Right atrium auricular region (tissue), 2 donors: ENCODE measurements at regions not wholly inside any gene's neighbourhood (a gene's known extent, or its start where the extent isn't known, plus 50 kb on each side); places are given as distances from the start of the nearest gene placed in this dataset.

ENCODE experiments used
- DNase-seq: peaks from one replicate; pipeline ENCODE4 v3.0.0-alpha.2; 2019; ENCODE audit warnings: low spot score
- H3K27ac ChIP-seq, 2 donors: fragments of 200-600 bp; sonication (generic); 1 replicate in 1 of 2; 2 replicates in 1 of 2; pipeline ENCODE4 v1.5.1; 2016 to 2019
- H3K27me3 ChIP-seq, 2 donors: fragments of 200-600 bp; sonication (generic); one replicate each; pipeline versions ENCODE4 v1.5.1 to v1.6.0; 2017 to 2019
- H3K36me3 ChIP-seq: fragments of 200-600 bp; sonication (generic); one replicate; pipeline ENCODE4 v1.5.1; 2016
- H3K4me1 ChIP-seq, 2 donors: fragments of 200-600 bp; sonication (generic); one replicate each; pipeline versions ENCODE4 v1.5.1 to v1.6.0; 2017 to 2019
- H3K4me3 ChIP-seq, 2 donors: fragments of 200-600 bp; sonication (generic); 1 replicate in 1 of 2; 2 replicates in 1 of 2; pipeline ENCODE4 v1.5.1; 2017 to 2019; ENCODE audit warnings: mild to moderate bottlenecking in 1 of 2, moderate library complexity in 1 of 2
- H3K9me3 ChIP-seq, 2 donors: fragments of 200-600 bp; sonication (generic); one replicate each; pipeline ENCODE4 v1.5.1; 2019
- TF ChIP-seq, protein P1 (sequence below), 2 donors: fragments of 200-600 bp; sonication (generic); IDR thresholded peaks; one replicate each; pipeline ENCODE4 v1.5.1; 2019; ENCODE audit warnings: antibody characterized with exemption in 2 of 2

DNA sequence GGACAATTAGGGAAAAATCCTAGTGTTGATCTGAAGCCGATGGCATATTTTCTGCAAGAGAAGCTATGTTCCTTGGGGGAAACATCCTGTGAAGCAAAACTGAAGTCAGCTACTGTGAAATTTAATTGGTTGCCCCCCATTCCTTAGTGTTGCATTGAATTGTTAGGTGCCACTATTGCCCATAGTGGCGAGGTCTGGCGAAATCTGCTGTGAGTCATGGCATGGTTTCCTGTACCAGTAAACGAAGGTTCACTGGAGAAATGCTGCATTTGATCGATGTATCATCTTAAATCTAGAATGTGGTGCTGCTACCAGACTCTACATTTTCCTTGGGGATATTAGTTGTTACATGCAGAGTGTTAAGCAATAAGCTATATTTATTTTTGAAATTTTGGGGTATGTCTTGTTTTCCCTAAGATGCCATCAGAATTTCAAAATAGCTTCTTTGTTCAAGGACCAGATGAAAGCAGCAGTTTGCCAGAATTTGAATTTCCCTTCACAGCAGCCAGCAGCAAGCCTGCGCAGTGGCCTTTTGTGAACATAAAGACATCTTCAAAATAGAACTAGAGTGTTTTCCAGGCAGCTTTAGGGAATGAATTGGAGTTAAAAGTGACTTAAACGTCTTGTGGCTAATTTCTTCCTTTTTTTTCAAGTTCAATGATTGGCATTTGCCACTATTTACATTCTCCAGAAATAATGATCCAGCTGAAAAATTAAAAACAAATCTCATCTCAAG lies 348.6 kb upstream of the COBL start:
- no peaks in the 10 kb centered on the region for H3K9me3 ChIP-seq
- no peaks in the 10 kb centered on the region for H3K27me3 ChIP-seq
- no peaks in the 10 kb centered on the region for H3K4me1 ChIP-seq
- no peak overlapping the region for H3K4me3 ChIP-seq
- H3K36me3 ChIP-seq: no peaks in the 10 kb centered on the region
- DNase-seq: no peak
- TF ChIP-seq, protein P1, sequence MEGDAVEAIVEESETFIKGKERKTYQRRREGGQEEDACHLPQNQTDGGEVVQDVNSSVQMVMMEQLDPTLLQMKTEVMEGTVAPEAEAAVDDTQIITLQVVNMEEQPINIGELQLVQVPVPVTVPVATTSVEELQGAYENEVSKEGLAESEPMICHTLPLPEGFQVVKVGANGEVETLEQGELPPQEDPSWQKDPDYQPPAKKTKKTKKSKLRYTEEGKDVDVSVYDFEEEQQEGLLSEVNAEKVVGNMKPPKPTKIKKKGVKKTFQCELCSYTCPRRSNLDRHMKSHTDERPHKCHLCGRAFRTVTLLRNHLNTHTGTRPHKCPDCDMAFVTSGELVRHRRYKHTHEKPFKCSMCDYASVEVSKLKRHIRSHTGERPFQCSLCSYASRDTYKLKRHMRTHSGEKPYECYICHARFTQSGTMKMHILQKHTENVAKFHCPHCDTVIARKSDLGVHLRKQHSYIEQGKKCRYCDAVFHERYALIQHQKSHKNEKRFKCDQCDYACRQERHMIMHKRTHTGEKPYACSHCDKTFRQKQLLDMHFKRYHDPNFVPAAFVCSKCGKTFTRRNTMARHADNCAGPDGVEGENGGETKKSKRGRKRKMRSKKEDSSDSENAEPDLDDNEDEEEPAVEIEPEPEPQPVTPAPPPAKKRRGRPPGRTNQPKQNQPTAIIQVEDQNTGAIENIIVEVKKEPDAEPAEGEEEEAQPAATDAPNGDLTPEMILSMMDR (IDR thresholded peaks at IDR 0.05): no peak
- no peak overlapping the region for H3K27ac ChIP-seq

- no peaks in the 10 kb centered on the region for H3K27me3 ChIP-seq
- DNase-seq: no peak
- no peak overlapping the region for H3K4me3 ChIP-seq
- H3K27ac ChIP-seq: no peak overlapping the region
- no peaks in the 10 kb centered on the region for H3K4me1 ChIP-seq
- H3K9me3 ChIP-seq: no peaks in the 10 kb centered on the region
- TF ChIP-seq, protein P1 (IDR thresholded peaks at IDR 0.05): no peak
- H3K36me3 ChIP-seq: no peaks in the 10 kb centered on the region
Measured at GRCh38 chr7:51660516-51660915, 343.9 kb upstream of the COBL start.

GRCh38 chr7:51658684-51659083 lies 342.1 kb upstream of the COBL start:
- TF ChIP-seq, protein P1 (IDR thresholded peaks at IDR 0.05): no peak
- Histone ChIP-seq H3K36me3 (no peaks in the 10 kb centered on the region), H3K9me3 (no peaks in the 10 kb centered on the region), H3K27me3 (no peaks in the 10 kb centered on the region), H3K4me3 (no peak overlapping the region), H3K4me1 (no peaks in the 10 kb centered on the region), H3K27ac (no peak overlapping the region)
- DNase-seq: no peak

DNA sequence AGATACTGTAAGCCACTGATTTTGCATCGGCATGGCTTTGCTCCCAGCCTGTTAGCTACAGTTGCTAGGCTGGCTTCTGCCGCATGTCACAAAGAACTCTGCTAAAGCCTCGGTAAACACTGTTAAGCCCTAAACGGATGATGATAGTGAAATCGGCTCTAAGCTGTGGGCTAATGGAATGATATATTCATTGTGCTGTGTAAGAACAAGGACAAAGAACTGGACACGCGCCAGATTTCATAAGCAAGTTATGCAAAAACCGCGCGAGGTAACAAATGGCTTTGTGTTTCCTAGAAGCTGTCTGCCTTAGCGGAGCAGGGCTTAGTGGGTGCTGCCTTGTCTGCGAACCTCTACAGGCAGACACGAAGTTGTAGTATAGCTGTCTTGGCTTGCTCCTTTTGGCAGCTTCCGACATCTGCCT lies 331.3 kb upstream of the COBL start:
- TF ChIP-seq, protein P1 (IDR thresholded peaks at IDR 0.05): no peak
- Histone ChIP-seq H3K36me3 (no peaks in the 10 kb centered on the region), H3K9me3 (no peaks in the 10 kb centered on the region), H3K27me3 (no peaks in the 10 kb centered on the region), H3K27ac (no peak overlapping the region), H3K4me1 (no peaks in the 10 kb centered on the region), H3K4me3 (no peak overlapping the region)
- DNase-seq: peak; percentile 63

GRCh38 chr7:51647486-51647885 lies 330.9 kb upstream of the COBL start:
- TF ChIP-seq, protein P1 (IDR thresholded peaks at IDR 0.05): no peak
- Histone ChIP-seq H3K4me1 (no peaks in the 10 kb centered on the region), H3K27me3 (no peaks in the 10 kb centered on the region), H3K9me3 (no peaks in the 10 kb centered on the region), H3K4me3 (no peak overlapping the region), H3K36me3 (no peaks in the 10 kb centered on the region), H3K27ac (no peak overlapping the region)
- DNase-seq: peak; percentile 46
